HG02840 (cell line): ENCODE measurements at regions not wholly inside any gene's neighbourhood (a gene's known extent, or its start where the extent isn't known, plus 50 kb on each side); places are given as distances from the start of the nearest gene placed in this dataset.

Experiments used
- ATAC-seq: cut with Tn5 transposase; IDR thresholded peaks from one replicate; pipeline ENCODE4 v1.9.1; 2021; ENCODE audit warnings: mild to moderate bottlenecking, moderate library complexity, moderate number of reproducible peaks; ENCODE audit not compliant: unreplicated experiment, low FRiP score

DNA sequence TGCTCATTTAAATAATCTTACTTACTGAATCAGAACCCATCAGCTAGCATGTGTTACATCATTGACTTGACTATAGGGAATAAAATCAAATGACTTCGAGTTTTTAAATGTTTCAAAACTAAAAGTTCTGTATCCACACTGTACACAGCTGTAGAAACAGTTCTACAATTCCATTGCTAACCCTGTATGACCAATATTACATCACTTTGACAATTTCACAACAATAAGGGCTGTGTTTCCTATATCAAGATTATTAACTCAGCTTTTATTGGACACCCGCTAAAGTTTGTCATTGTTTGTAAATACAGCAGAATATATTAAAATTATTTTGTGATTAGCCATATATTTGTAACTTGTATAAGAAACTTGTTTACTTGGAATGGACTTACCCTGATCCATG, 540.8 kb downstream of the PRELID2 start:
- ATAC-seq, result no peak

- ATAC-seq, result no peak
Measured at GRCh38 chr5:145293716-145294115, 541.4 kb downstream of the PRELID2 start.

DNA sequence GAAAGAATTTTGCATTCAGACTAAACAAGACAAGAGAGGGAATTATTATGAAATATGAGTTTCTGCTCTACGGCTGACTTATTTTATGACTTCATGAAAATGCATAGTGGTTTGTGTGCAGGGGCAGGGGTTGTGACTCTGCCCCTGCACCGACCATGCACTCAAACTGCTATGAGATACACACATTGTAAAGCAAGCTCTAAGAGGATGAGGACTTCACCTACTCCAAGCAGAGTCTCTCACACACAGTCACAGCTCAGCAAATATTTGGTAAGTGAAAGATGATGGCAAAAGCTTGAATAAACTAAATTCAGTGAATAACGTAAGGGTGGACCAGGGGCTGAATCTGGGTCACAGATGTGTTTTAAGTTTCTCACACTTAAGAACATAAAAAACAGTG, 542.9 kb downstream of the PRELID2 start:
- no peak for ATAC-seq

GRCh38 chr5:145283141-145283810, 551.9 kb downstream of the PRELID2 start:
- no peak for ATAC-seq

GRCh38 chr5:145280806-145281205, 554.3 kb downstream of the PRELID2 start:
- ATAC-seq, result no peak

DNA sequence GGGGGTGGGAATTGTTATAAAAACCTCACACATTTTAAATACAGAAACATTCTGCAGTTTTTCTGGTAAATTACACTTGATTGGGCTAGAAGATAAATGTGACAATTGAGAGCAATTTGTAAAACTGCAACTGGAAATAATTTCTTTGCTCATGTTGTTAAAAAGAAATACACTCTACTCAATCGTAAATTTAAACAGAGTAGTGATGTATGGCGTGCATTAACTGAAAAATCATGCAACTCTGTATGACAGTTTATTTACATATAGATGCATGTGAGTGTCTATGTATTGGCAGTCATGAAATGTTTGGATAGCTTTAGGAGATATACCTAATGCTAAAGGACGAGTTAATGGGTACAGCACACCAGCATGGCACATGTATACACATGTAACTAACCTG, 554.9 kb downstream of the PRELID2 start:
- ATAC-seq, result no peak

GRCh38 chr5:145260670-145261069, 574.5 kb downstream of the PRELID2 start:
- no peak for ATAC-seq

GRCh38 chr5:145247745-145248040, 587.4 kb downstream of the PRELID2 start:
- no peak for ATAC-seq

DNA sequence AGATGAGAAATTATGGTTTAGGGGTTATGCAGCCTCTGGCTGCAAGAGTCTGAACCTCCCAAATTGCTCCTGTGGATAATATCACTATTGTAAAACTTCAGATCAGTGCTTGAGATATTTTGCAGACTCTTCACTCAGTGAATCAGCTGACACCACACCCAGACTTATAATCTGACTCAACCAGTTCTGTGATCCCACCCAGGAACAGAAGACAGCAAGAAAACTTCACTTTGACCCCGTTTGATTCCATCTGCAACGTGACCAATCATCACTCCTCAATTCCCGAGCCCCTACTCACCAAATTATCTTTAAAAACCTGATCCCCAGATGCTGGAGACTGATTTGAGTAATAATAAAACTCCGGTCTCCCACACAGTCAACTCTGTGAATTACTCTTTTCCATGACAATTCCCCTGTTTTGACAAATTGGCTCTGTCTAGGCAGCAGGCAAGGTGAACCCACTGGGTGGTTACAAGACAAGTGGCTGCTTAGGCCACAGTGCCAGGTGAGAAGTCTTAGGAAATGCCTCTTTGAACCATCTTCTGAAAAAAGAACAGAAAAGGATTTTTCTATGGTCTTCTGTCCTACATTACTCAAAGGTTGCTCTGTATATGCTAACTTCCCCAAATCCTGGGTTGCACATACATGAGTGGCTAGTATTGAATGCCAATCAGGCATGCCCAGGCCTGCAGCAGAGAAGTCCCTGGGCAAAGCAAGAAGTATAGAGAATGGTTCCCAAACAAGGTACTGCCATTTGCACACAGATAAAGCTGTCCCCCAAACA, 588.0 kb downstream of the PRELID2 start:
- ATAC-seq, result no peak

DNA sequence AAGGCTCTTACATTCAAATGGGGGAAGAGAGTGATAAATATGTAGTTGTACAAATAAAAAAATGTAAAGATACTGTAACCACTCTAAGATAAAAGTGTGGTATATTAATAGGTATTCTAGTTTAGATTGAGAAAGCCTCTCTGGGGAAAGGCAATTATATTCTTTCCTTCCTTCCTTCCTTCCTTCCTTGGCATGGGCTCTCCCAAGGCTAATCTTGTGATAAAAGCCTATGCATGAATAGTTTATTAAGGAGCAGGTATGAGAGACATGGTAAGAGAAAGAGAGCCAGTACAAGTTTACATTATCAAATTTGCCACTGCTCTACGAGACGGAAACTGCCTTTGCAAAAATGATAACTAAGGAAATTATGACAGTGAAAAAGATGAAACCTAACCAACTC, 588.8 kb downstream of the PRELID2 start:
- ATAC-seq, result no peak

- ATAC-seq, result no peak
Measured at GRCh38 chr5:145245354-145245753, 589.8 kb downstream of the PRELID2 start.

DNA sequence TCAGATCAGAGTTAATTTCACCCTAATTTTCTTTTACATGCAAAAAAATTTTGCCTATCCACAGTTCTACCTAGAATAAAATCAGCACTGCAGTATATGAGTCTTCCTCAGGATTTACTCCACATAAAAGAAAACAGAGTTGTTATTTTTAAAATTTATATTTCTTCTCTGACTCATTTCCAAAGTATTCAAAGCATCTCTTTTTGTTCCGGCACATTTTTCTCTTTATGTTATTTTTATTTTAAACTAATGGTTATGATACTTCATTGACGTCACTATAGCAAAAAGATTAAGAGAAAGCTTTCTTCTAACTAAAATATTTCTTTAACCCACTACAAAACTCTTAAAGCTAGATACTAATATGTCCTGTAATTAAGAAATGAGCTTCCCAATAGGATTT, 590.4 kb downstream of the PRELID2 start:
- ATAC-seq, result no peak

DNA sequence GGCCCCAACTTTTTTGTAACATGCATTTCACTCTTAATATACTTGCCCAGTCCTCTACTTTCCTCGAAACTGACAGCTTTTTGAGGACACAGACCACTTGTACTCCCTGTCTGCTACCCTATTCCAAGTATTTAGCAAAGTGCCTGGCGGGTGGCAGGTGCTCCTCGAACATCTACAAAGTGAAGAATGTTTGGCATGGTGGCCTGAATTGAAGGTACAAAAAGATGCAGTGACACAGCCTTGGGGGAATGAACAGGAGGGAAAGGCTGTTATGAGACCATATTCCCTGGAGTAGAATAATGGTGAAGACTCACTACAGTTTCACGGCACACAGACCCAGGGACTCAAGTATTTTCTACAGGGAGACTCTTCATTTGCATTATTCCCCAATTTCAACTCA, 590.9 kb downstream of the PRELID2 start:
- ATAC-seq, result no peak

DNA sequence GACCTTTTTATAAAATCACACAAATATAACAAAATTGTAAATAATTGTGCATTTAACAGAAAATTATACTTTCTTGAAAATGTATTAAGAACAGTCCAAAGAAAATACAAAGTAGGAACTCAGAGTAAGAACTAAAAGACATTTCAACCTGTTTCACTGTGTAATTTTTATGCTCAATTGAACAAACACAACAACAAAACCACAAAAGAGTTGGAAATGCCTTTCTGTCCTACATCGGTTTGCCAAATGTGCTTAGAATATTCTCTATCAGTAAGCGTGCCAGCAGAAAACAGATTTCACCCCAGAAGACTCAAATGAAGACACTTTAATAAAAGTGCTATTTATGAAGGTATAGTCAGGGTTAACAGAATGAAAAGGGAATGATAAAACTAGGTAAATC, 592.1 kb downstream of the PRELID2 start:
- ATAC-seq, result no peak

- ATAC-seq, result no peak
Measured at GRCh38 chr5:145242551-145242950, 592.6 kb downstream of the PRELID2 start.

- ATAC-seq, result no peak
Measured at GRCh38 chr5:145237843-145238242, 597.3 kb downstream of the PRELID2 start.

DNA sequence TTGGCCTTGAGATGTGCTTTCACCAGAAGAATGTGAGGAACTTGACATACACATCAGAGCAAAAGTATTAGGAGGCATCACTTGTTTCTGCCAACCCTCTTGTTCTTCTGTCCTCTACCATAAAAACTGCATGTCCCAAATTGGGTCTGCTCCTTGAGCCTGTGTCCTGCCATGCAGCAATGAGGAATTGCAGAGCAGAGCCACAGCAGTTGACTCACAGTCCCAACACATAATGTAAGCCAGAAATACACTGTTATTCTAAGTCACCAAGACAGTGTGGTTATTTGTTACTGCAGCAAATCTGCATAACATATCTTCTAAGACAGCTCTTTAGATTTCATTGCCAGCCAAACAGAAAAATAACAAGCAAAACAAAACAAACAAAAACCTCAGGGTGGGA, 598.2 kb downstream of the PRELID2 start:
- ATAC-seq, result no peak

DNA sequence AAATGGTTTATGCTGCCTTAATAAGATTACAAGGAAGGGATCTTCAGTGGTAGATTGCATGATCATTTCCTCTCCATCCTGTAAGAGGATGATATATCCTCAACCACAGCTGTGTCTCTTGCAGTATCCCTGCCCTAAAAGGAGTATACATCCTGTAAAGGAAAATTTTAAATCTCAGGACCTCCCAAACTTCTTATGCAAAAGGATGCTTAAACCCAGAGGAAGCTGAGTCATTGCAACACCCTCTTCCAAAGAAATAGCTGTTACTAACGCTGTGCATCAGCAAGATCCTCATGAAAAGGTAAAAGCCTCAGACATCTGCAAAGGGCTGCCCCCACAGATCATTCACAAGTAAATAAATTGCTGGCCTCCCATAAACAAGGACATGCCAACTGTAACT, 599.0 kb downstream of the PRELID2 start:
- ATAC-seq, result no peak

DNA sequence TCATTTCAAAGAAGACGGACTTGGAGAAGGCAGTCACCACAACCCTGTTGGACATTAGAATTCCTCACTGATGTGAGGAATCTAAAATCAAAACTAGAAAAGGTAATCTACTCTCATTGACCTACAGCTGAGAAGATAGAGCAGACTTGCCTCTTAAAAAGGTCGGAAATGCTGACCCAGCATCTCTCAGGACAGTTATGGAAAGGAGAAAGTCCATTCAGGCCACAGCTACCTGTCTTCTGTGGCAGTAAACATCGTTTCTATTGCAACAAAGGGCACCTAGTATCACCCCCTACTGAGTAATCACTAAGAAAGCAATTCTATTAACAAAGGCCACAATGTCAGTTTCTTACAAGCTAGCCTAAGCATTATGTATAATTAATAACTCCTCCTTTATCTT, 601.7 kb downstream of the PRELID2 start:
- no peak for ATAC-seq

GRCh38 chr5:145230781-145231180, 604.4 kb downstream of the PRELID2 start:
- ATAC-seq, result no peak

DNA sequence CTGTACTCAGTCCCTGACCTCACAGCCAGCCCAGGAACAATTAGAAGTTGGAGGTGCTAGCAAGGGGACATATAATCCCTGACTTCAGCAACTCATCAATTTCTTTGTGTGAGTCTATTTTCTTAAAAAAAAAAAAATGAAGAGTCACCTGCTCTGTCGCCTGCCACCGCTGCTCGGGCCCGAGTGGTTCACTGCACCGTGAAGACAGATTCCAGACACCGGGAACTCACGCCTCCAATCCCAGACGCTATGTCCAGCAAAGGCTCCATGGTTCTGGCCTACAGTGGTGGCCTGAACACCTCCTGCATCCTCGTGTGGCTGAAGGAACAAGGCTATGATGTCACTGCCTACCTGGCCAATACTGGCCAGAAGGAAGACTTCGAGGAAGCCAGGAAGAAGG, 606.6 kb downstream of the PRELID2 start:
- no peak for ATAC-seq

DNA sequence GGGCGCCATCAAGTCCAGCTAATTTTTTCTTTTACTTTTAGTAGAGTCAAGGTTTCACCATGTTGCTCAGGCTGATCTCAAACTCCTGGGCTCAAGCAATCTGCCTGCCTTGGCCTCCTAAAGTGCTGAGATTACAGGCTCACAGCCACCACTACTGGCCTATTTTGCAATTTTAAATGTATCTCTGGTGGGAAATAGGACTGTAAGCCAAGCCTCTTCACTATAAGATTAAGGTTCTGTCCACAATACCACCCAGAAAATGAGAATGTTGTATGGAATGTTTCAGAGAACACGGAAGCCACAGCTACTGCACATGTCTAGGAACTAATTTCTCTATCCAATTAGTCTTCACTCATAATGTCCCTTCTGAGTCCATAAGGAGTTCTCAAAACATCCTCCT, 607.3 kb downstream of the PRELID2 start:
- ATAC-seq, result no peak
